Thyroid gland (tissue), 4 donors: ENCODE measurements at regions not wholly inside any gene's neighbourhood (a gene's known extent, or its start where the extent isn't known, plus 50 kb on each side); places are given as distances from the start of the nearest gene placed in this dataset.

Source experiments
- CTCF ChIP-seq, 6 experiments: fragments of 200-600 bp in 3 of 6; fragments of 450-650 bp in 3 of 6; sonication (generic) in 3 of 6; IDR thresholded peaks; one replicate each; pipeline ENCODE4 v1.5.1; 2016 to 2019; ENCODE audit warnings: antibody characterized with exemption in 6 of 6, mild to moderate bottlenecking in 2 of 6, inconsistent platforms in 1 of 6, moderate library complexity in 1 of 6
- POLR2A ChIP-seq, 2 donors: fragments of 450-650 bp; IDR thresholded peaks; one replicate each; pipeline ENCODE4 v1.6.1; 2017; ENCODE audit warnings: antibody characterized with exemption in 2 of 2, mild to moderate bottlenecking in 2 of 2, moderate library complexity in 1 of 2

- no peak for TF ChIP-seq CTCF (IDR thresholded peaks at IDR 0.05)
- no peak for TF ChIP-seq POLR2A (IDR thresholded peaks at IDR 0.05)
These were observed 51.6 kb upstream of the CCNG1 start for GRCh38 chr5:163385824-163386223.
